ENCODE measurements at regions not wholly inside any gene's neighbourhood (a gene's known extent, or its start where the extent isn't known, plus 50 kb on each side); places are given as distances from the start of the nearest gene placed in this dataset.

GRCh38 chr2:84278386-84278785, 180.7 kb downstream of the SUCLG1 start:
- intact Hi-C loops (cut with micrococcal nuclease; ENCODE audit: unreplicated experiment) = no loop called here
- no peaks in the 10 kb centered on the region for H3K27me3 ChIP-seq (replicated peaks; ENCODE audit: insufficient read depth, low read depth, low read length, poor library complexity)
- ChIA-PET CTCF (no interaction called here), POLR2A (ENCODE audit: low non-redundant PET) (no interaction called here)
- no TSS peak for BruUV-seq (replicated peaks)
- no peaks in the 10 kb centered on the region for H3K4me1 ChIP-seq (ENCODE audit: insufficient read depth, low read length, poor library complexity, severe bottlenecking)
- H3K27ac ChIP-seq (ENCODE audit: low read depth, low read length, poor library complexity, severe bottlenecking) = no peak overlapping the region
- no peak overlapping the region for H3K4me3 ChIP-seq (ENCODE audit: low read depth, low read length, poor library complexity, severe bottlenecking)
- no peaks in the 10 kb centered on the region for H3K9me3 ChIP-seq (ENCODE audit: low read depth, low read length, poor library complexity, severe bottlenecking)
- no peak for TF ChIP-seq EZH2 (IDR thresholded peaks at IDR 0.05; ENCODE audit: borderline replicate concordance, low read depth, low read length, poor library complexity, severe bottlenecking)
- no peaks in the 10 kb centered on the region for H3K36me3 ChIP-seq (ENCODE audit: insufficient read depth, low read length, poor library complexity, severe bottlenecking)
- no peak for DNase-seq (ENCODE audit: low spot score)

- no peaks in the 10 kb centered on the region for H3K27me3 ChIP-seq (replicated peaks; ENCODE audit: insufficient read depth, low read depth, low read length, poor library complexity)
- H3K9me3 ChIP-seq (ENCODE audit: low read depth, low read length, poor library complexity, severe bottlenecking) = no peaks in the 10 kb centered on the region
- ChIA-PET CTCF (no interaction called here), POLR2A (ENCODE audit: low non-redundant PET) (no interaction called here)
- no peaks in the 10 kb centered on the region for H3K4me1 ChIP-seq (ENCODE audit: insufficient read depth, low read length, poor library complexity, severe bottlenecking)
- H3K4me3 ChIP-seq (ENCODE audit: low read depth, low read length, poor library complexity, severe bottlenecking) = no peak overlapping the region
- no peaks in the 10 kb centered on the region for H3K36me3 ChIP-seq (ENCODE audit: insufficient read depth, low read length, poor library complexity, severe bottlenecking)
- intact Hi-C loops (cut with micrococcal nuclease; ENCODE audit: unreplicated experiment) = no loop called here
- BruUV-seq (replicated peaks) = no TSS peak
- H3K27ac ChIP-seq (ENCODE audit: low read depth, low read length, poor library complexity, severe bottlenecking) = no peak overlapping the region
- TF ChIP-seq EZH2 (IDR thresholded peaks at IDR 0.05; ENCODE audit: borderline replicate concordance, low read depth, low read length, poor library complexity, severe bottlenecking) (no peak), CTCF (conservative IDR thresholded peaks at IDR 0.05; ENCODE audit: low read depth, low read length) (no peak)
- DNase-seq (ENCODE audit: low spot score) = no peak
These were observed 182.4 kb downstream of the SUCLG1 start for GRCh38 chr2:84276590-84277255.

DNA sequence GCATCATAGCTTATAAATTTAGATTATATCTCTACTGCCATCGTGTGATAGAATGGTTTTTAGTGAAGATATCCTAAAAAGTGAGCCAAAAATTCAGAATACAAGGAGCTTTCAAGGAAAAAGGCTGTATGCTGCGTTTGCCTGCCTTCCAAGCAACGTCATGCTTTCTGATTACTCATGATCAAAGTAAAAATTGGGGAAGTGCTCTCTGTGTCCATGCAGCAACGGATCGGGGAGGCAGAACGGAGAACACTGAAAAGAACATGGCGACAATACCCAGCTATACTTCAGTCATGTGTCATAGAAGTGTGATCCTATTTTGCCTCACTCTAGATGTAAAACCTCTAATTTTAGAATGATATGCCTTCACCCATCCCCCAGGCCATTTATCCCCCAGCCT, 185.7 kb downstream of the SUCLG1 start:
- H3K27me3 ChIP-seq (replicated peaks; ENCODE audit: insufficient read depth, low read depth, low read length, poor library complexity) = no peaks in the 10 kb centered on the region
- ChIA-PET POLR2A (ENCODE audit: low non-redundant PET) (no interaction called here), CTCF (no interaction called here)
- H3K4me3 ChIP-seq (ENCODE audit: low read depth, low read length, poor library complexity, severe bottlenecking) = no peak overlapping the region
- no TSS peak for BruUV-seq (replicated peaks)
- H3K4me1 ChIP-seq (ENCODE audit: insufficient read depth, low read length, poor library complexity, severe bottlenecking) = no peaks in the 10 kb centered on the region
- intact Hi-C loops (cut with micrococcal nuclease; ENCODE audit: unreplicated experiment) = no loop called here
- no peak overlapping the region for H3K27ac ChIP-seq (ENCODE audit: low read depth, low read length, poor library complexity, severe bottlenecking)
- DNase-seq (ENCODE audit: low spot score) = no peak
- H3K9me3 ChIP-seq (ENCODE audit: low read depth, low read length, poor library complexity, severe bottlenecking) = no peaks in the 10 kb centered on the region
- H3K36me3 ChIP-seq (ENCODE audit: insufficient read depth, low read length, poor library complexity, severe bottlenecking) = no peaks in the 10 kb centered on the region
- no peak for TF ChIP-seq EZH2 (IDR thresholded peaks at IDR 0.05; ENCODE audit: borderline replicate concordance, low read depth, low read length, poor library complexity, severe bottlenecking)
- no peak for TF ChIP-seq CTCF (conservative IDR thresholded peaks at IDR 0.05; ENCODE audit: low read depth, low read length)

DNA sequence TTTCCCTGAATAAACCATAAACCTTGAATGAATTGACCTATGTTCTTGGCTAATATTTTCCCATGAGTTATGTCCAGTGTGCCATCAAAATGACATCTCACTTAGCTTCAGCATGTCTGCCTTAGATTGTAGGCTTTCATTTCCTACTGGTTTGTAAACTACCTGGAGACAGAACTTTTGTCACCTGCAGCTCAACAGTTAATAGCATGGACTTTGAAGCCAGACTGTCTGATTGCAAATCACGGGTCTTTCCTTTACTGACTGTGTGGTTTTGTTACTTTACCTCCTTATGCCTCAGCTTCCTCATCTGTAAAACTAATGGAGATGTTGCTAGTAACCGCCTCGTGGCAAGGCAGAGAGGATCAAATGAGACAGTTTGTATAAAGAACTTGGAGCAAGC, 187.1 kb downstream of the SUCLG1 start:
- H3K4me3 ChIP-seq (ENCODE audit: low read depth, low read length, poor library complexity, severe bottlenecking) = no peak overlapping the region
- H3K27ac ChIP-seq (ENCODE audit: low read depth, low read length, poor library complexity, severe bottlenecking) = no peak overlapping the region
- H3K9me3 ChIP-seq (ENCODE audit: low read depth, low read length, poor library complexity, severe bottlenecking) = no peaks in the 10 kb centered on the region
- TF ChIP-seq EZH2 (IDR thresholded peaks at IDR 0.05; ENCODE audit: borderline replicate concordance, low read depth, low read length, poor library complexity, severe bottlenecking) (no peak), CTCF (conservative IDR thresholded peaks at IDR 0.05; ENCODE audit: low read depth, low read length) (no peak)
- ChIA-PET POLR2A (ENCODE audit: low non-redundant PET) (no interaction called here), CTCF (no interaction called here)
- H3K4me1 ChIP-seq (ENCODE audit: insufficient read depth, low read length, poor library complexity, severe bottlenecking) = no peaks in the 10 kb centered on the region
- no TSS peak for BruUV-seq (replicated peaks)
- no peaks in the 10 kb centered on the region for H3K36me3 ChIP-seq (ENCODE audit: insufficient read depth, low read length, poor library complexity, severe bottlenecking)
- intact Hi-C loops (cut with micrococcal nuclease; ENCODE audit: unreplicated experiment) = no loop called here
- H3K27me3 ChIP-seq (replicated peaks; ENCODE audit: insufficient read depth, low read depth, low read length, poor library complexity) = no peaks in the 10 kb centered on the region
- DNase-seq (ENCODE audit: low spot score) = no peak

Measured in A673 (cell line).